ENCODE measurements at regions not wholly inside any gene's neighbourhood (a gene's known extent, or its start where the extent isn't known, plus 50 kb on each side); places are given as distances from the start of the nearest gene placed in this dataset.

DNA sequence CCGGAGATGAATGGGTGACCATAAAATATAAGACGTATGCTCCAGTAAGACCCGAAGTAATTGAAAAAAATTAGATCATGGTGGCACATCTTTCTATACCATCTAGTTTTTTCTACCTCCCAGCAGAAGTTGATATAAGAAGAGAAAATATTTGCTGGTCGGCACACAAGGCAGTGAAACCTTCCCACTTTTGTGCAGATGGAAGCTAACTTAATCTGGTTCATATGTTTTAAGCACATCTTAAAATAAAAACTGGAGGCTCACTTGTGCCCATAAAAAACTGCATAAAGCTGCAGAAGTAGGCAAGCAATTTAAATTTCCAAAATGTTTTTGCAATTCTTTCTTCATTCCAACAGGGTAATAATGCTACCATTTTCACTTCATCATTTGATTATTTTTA lies 449.2 kb downstream of the CNTN3 start:
- TF ChIP-seq, protein P1, sequence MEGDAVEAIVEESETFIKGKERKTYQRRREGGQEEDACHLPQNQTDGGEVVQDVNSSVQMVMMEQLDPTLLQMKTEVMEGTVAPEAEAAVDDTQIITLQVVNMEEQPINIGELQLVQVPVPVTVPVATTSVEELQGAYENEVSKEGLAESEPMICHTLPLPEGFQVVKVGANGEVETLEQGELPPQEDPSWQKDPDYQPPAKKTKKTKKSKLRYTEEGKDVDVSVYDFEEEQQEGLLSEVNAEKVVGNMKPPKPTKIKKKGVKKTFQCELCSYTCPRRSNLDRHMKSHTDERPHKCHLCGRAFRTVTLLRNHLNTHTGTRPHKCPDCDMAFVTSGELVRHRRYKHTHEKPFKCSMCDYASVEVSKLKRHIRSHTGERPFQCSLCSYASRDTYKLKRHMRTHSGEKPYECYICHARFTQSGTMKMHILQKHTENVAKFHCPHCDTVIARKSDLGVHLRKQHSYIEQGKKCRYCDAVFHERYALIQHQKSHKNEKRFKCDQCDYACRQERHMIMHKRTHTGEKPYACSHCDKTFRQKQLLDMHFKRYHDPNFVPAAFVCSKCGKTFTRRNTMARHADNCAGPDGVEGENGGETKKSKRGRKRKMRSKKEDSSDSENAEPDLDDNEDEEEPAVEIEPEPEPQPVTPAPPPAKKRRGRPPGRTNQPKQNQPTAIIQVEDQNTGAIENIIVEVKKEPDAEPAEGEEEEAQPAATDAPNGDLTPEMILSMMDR (IDR thresholded peaks at IDR 0.05; ENCODE audit: poor library complexity, severe bottlenecking), result no peak
- TF ChIP-seq EZH2 (IDR thresholded peaks at IDR 0.05; ENCODE audit: borderline replicate concordance, insufficient read depth, low read length, poor library complexity, severe bottlenecking) (no peak), POLR2AphosphoS5 (IDR thresholded peaks at IDR 0.05) (no peak), RAD21 (conservative IDR thresholded peaks at IDR 0.05) (no peak), EP300 (conservative IDR thresholded peaks at IDR 0.05; ENCODE audit: poor library complexity, severe bottlenecking) (no peak), TAF1 (IDR thresholded peaks at IDR 0.05; ENCODE audit: low read depth) (no peak), SMC3 (conservative IDR thresholded peaks at IDR 0.05; ENCODE audit: poor library complexity) (no peak)
- TF ChIP-seq, protein P2, sequence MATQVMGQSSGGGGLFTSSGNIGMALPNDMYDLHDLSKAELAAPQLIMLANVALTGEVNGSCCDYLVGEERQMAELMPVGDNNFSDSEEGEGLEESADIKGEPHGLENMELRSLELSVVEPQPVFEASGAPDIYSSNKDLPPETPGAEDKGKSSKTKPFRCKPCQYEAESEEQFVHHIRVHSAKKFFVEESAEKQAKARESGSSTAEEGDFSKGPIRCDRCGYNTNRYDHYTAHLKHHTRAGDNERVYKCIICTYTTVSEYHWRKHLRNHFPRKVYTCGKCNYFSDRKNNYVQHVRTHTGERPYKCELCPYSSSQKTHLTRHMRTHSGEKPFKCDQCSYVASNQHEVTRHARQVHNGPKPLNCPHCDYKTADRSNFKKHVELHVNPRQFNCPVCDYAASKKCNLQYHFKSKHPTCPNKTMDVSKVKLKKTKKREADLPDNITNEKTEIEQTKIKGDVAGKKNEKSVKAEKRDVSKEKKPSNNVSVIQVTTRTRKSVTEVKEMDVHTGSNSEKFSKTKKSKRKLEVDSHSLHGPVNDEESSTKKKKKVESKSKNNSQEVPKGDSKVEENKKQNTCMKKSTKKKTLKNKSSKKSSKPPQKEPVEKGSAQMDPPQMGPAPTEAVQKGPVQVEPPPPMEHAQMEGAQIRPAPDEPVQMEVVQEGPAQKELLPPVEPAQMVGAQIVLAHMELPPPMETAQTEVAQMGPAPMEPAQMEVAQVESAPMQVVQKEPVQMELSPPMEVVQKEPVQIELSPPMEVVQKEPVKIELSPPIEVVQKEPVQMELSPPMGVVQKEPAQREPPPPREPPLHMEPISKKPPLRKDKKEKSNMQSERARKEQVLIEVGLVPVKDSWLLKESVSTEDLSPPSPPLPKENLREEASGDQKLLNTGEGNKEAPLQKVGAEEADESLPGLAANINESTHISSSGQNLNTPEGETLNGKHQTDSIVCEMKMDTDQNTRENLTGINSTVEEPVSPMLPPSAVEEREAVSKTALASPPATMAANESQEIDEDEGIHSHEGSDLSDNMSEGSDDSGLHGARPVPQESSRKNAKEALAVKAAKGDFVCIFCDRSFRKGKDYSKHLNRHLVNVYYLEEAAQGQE (IDR thresholded peaks at IDR 0.05; ENCODE audit: borderline replicate concordance), result no peak
